ENCODE measurements at regions not wholly inside any gene's neighbourhood (a gene's known extent, or its start where the extent isn't known, plus 50 kb on each side); places are given as distances from the start of the nearest gene placed in this dataset.

DNA sequence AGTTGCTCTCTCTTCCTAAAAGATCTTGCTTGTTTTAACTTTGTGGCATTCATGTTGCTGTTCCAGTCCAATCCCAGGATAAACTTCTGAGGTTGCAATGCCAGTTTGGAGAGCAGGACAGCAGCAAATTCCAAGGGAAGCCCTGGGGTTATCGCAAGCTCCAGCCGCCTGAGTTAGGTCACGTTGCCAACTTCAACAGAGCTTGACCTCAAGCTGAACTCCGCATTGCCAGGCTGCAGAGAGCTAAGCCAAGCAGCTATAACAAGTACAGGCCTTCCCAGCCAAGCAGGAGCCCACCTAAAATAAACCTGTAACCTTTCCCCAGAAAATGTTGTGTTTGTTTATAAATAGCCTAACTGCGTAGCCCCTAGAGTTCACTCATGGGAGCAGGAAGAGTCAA lies 138.9 kb upstream of the LYZL1 start:
- 44% methylated on average over 5 of the region's 5 CpGs for WGBS
- Histone ChIP-seq H3K27me3 (replicated peaks; ENCODE audit: insufficient read depth) (no peaks in the 10 kb centered on the region), H3K27ac (no peak overlapping the region), H3K4me3 (no peak overlapping the region), H3K36me3 (no peaks in the 10 kb centered on the region), H3K4me1 (replicated peaks) (no peaks in the 10 kb centered on the region), H3K9me3 (no peaks in the 10 kb centered on the region)
- no peak for DNase-seq (ENCODE audit: low spot score)
- TF ChIP-seq, protein P1, sequence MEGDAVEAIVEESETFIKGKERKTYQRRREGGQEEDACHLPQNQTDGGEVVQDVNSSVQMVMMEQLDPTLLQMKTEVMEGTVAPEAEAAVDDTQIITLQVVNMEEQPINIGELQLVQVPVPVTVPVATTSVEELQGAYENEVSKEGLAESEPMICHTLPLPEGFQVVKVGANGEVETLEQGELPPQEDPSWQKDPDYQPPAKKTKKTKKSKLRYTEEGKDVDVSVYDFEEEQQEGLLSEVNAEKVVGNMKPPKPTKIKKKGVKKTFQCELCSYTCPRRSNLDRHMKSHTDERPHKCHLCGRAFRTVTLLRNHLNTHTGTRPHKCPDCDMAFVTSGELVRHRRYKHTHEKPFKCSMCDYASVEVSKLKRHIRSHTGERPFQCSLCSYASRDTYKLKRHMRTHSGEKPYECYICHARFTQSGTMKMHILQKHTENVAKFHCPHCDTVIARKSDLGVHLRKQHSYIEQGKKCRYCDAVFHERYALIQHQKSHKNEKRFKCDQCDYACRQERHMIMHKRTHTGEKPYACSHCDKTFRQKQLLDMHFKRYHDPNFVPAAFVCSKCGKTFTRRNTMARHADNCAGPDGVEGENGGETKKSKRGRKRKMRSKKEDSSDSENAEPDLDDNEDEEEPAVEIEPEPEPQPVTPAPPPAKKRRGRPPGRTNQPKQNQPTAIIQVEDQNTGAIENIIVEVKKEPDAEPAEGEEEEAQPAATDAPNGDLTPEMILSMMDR (IDR thresholded peaks at IDR 0.05) = no peak
- TF ChIP-seq POLR2A (IDR thresholded peaks at IDR 0.05) (no peak), POLR2AphosphoS5 (IDR thresholded peaks at IDR 0.05) (no peak)
- intact Hi-C loops (cut with DNase I) = no loop called here

DNA sequence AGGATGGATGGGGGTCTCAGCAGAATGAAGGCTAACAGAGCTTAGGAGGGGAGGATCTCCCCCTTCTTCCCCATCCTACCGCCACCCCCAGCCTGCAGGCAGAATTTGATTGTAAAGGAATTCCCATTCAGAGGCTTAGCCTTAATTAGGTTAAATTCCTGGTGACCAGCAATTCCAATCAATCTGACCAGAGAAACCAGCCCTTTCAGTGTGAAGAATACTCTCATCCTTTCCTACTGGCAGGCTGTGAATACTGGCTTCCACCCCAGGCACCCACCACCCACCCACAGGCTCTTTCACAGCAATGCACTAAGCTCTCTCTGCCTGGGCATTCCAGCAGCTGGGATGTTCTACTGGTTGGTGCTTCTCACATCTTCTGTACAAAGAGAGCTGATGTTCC lies 137.9 kb upstream of the LYZL1 start:
- no peaks in the 10 kb centered on the region for H3K4me1 ChIP-seq (replicated peaks)
- WGBS = 100% methylated on average over 1 of the region's 1 CpG
- H3K36me3 ChIP-seq = no peaks in the 10 kb centered on the region

DNA sequence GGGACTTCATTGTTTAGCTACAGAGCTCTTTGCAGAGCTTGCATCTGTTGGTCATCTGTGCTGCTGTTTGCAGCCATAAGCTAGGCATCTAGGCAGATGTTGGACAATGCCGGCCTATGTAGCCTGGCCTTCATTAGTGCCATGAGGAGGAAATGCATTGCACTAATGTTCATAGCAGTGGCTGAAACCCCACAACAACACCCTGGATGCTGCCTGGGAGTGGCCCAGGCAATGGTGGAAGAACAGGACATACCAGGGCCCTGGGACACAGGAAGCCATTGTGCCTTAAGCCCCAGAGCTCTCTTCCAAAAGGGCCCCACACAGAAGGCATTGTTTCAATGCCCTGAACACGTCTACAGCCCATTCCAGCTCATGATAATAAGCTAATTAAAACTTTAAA lies 131.5 kb upstream of the LYZL1 start:
- DNase-seq (ENCODE audit: low spot score) = no peak
- TF ChIP-seq POLR2AphosphoS5 (IDR thresholded peaks at IDR 0.05) (no peak), POLR2A (IDR thresholded peaks at IDR 0.05) (no peak)
- TF ChIP-seq, protein P1 (IDR thresholded peaks at IDR 0.05) = no peak
- no peaks in the 10 kb centered on the region for H3K27me3 ChIP-seq (replicated peaks; ENCODE audit: insufficient read depth)
- no peaks in the 10 kb centered on the region for H3K9me3 ChIP-seq
- WGBS = 81% methylated on average over 2 of the region's 2 CpGs
- H3K4me3 ChIP-seq = no peak overlapping the region
- H3K27ac ChIP-seq = no peak overlapping the region
- H3K36me3 ChIP-seq = no peaks in the 10 kb centered on the region
- intact Hi-C loops (cut with DNase I) = no loop called here
- no peaks in the 10 kb centered on the region for H3K4me1 ChIP-seq (replicated peaks)

More for the DNA sequence above, 137.9 kb upstream of the LYZL1 start:
- TF ChIP-seq, protein P1 (IDR thresholded peaks at IDR 0.05) = no peak
- no peak for TF ChIP-seq POLR2AphosphoS5 (IDR thresholded peaks at IDR 0.05)
- TF ChIP-seq POLR2A (IDR thresholded peaks at IDR 0.05) = no peak
- no peak overlapping the region for H3K27ac ChIP-seq
- intact Hi-C loops (cut with DNase I) = no loop called here
- no peak for DNase-seq (ENCODE audit: low spot score)
- H3K4me3 ChIP-seq = no peak overlapping the region
- no peaks in the 10 kb centered on the region for H3K9me3 ChIP-seq
- no peaks in the 10 kb centered on the region for H3K27me3 ChIP-seq (replicated peaks; ENCODE audit: insufficient read depth)

DNA sequence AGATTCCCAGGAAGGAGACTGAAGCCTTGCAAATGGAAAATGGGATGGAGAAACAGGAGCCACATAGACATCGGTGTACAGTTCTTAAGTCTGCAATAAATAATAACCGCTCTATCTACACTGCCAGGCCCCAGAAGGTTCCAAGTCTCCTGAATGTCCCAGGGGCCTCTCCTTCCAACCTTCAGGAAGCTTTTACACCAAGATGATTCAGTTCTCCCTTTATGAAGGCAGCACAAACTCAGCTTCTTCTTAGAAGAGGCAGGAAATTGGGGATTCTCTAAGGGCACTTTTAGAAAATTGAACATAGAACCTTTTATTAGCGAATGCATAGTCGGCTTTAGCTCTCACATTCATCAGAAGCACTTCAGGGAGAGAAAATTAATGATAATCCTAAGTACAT lies 130.8 kb upstream of the LYZL1 start:
- WGBS = 88% methylated on average over 4 of the region's 4 CpGs
- Histone ChIP-seq H3K27me3 (replicated peaks; ENCODE audit: insufficient read depth) (no peaks in the 10 kb centered on the region), H3K4me1 (replicated peaks) (no peaks in the 10 kb centered on the region), H3K9me3 (no peaks in the 10 kb centered on the region), H3K27ac (no peak overlapping the region), H3K4me3 (no peak overlapping the region), H3K36me3 (no peaks in the 10 kb centered on the region)
- intact Hi-C loops (cut with DNase I) = no loop called here
- no peak for DNase-seq (ENCODE audit: low spot score)
- TF ChIP-seq POLR2AphosphoS5 (IDR thresholded peaks at IDR 0.05) (no peak), POLR2A (IDR thresholded peaks at IDR 0.05) (no peak)
- TF ChIP-seq, protein P1 (IDR thresholded peaks at IDR 0.05) = no peak

DNA sequence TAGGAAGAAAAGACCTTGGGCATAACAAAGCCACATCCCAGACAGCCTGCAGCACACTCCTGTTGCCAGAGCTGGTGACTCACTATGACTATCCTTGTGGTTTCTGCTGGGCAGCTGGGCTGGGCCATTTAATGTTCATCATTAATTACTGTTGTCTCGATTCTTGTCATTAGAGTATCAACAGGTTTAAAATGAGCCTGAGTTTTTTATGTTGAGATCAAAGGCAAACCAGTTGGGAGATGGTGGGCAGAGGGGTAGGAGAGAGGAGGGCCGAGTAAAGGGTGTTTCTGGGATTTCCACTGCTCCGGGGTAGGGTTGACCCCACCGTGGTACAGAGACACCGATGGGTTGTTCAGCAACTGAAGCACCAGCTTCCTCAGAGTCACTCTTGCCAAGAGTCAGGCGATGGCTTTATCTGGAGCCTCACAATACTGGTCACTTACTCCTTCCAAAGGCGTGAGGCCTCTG lies 128.7 kb upstream of the LYZL1 start:
- 86% methylated on average over 7 of the region's 7 CpGs for WGBS
- no peaks in the 10 kb centered on the region for H3K4me1 ChIP-seq (replicated peaks)
- TF ChIP-seq POLR2A (IDR thresholded peaks at IDR 0.05) (no peak), POLR2AphosphoS5 (IDR thresholded peaks at IDR 0.05) (no peak)
- TF ChIP-seq, protein P1 (IDR thresholded peaks at IDR 0.05) = no peak
- no peak overlapping the region for H3K4me3 ChIP-seq
- no peaks in the 10 kb centered on the region for H3K27me3 ChIP-seq (replicated peaks; ENCODE audit: insufficient read depth)
- no peaks in the 10 kb centered on the region for H3K36me3 ChIP-seq
- intact Hi-C loops (cut with DNase I) = no loop called here
- H3K9me3 ChIP-seq = no peaks in the 10 kb centered on the region
- no peak overlapping the region for H3K27ac ChIP-seq
- DNase-seq (ENCODE audit: low spot score) = no peak
